DND-41 (cell line): ENCODE measurements at regions not wholly inside any gene's neighbourhood (a gene's known extent, or its start where the extent isn't known, plus 50 kb on each side); places are given as distances from the start of the nearest gene placed in this dataset.
"Not testable (repeated sequence)": the region's sequence is repeated elsewhere in the genome, so short reads cannot be mapped to it uniquely, and the experiment has no call there.

Source experiments
- ATAC-seq: fragments of 200-7000 bp; cut with Tn5 transposase; 3 replicates; pipeline ENCODE4 v1.9.1; 2021; ENCODE audit warnings: low read depth; ENCODE audit not compliant: insufficient read depth
- DNase-seq: peaks from one replicate; pipeline ENCODE4 v3.0.0-alpha.2; 2020
- H2AFZ ChIP-seq: 2 replicates; pipeline ENCODE4 v1.6.0; 2012; ENCODE audit warnings: low read depth, low read length
- H3K27ac ChIP-seq: 2 replicates; pipeline ENCODE4 v1.5.1; 2012; ENCODE audit warnings: low read length, inconsistent platforms
- H3K27me3 ChIP-seq: fragments of 200-600 bp; sonication (generic); 2 replicates; pipeline ENCODE4 v1.6.0; 2012; ENCODE audit warnings: low read length, mild to moderate bottlenecking, inconsistent platforms; ENCODE audit not compliant: insufficient read depth, poor library complexity
- H3K36me3 ChIP-seq: 2 replicates; pipeline ENCODE4 v1.5.1; 2012; ENCODE audit warnings: low read length, inconsistent platforms; ENCODE audit not compliant: insufficient read depth
- H3K4me1 ChIP-seq: 2 replicates; pipeline ENCODE4 v1.5.1; 2012; ENCODE audit warnings: mild to moderate bottlenecking, low read length; ENCODE audit not compliant: insufficient read depth
- H3K4me2 ChIP-seq: 2 replicates; pipeline ENCODE4 v1.6.0; 2012; ENCODE audit warnings: mild to moderate bottlenecking, moderate library complexity, low read length, inconsistent platforms; ENCODE audit not compliant: insufficient read depth
- H3K4me3 ChIP-seq, 2 experiments: fragments of 200-600 bp in 1 of 2; shearing (Covaris generic) in 1 of 2; 2 replicates each; pipeline ENCODE4 v1.5.1; 2012 to 2016; ENCODE audit warnings: inconsistent platforms in 2 of 2, low read length in 2 of 2, mild to moderate bottlenecking in 2 of 2, low read depth in 1 of 2, moderate library complexity in 1 of 2
- H3K79me2 ChIP-seq: 2 replicates; pipeline ENCODE4 v1.6.0; 2012; ENCODE audit warnings: low read length, inconsistent platforms; ENCODE audit not compliant: insufficient read depth
- H3K9ac ChIP-seq: 2 replicates; pipeline ENCODE4 v1.6.0; 2012; ENCODE audit warnings: low read depth, mild to moderate bottlenecking, inconsistent platforms, low read length, moderate library complexity
- H3K9me3 ChIP-seq: 2 replicates; pipeline ENCODE4 v1.5.1; 2012; ENCODE audit warnings: low read length, moderate library complexity, mild to moderate bottlenecking, inconsistent platforms; ENCODE audit not compliant: insufficient read depth, severe bottlenecking
- H4K20me1 ChIP-seq: 2 replicates; pipeline ENCODE4 v1.6.0; 2012; ENCODE audit warnings: low read length; ENCODE audit not compliant: insufficient read depth
- EZH2 ChIP-seq: IDR thresholded peaks from 3 replicates; pipeline ENCODE4 v1.6.1; 2012; ENCODE audit warnings: borderline replicate concordance, low read depth, mild to moderate bottlenecking, moderate library complexity, low read length, inconsistent platforms; ENCODE audit not compliant: severe bottlenecking
- TF ChIP-seq, protein P1 (sequence below): IDR thresholded peaks from 2 replicates; pipeline ENCODE4 v1.5.1; 2012; ENCODE audit warnings: borderline replicate concordance, low read length, moderate library complexity, mild to moderate bottlenecking; ENCODE audit not compliant: poor library complexity, severe bottlenecking; ENCODE audit errors: extremely low read depth

DNA sequence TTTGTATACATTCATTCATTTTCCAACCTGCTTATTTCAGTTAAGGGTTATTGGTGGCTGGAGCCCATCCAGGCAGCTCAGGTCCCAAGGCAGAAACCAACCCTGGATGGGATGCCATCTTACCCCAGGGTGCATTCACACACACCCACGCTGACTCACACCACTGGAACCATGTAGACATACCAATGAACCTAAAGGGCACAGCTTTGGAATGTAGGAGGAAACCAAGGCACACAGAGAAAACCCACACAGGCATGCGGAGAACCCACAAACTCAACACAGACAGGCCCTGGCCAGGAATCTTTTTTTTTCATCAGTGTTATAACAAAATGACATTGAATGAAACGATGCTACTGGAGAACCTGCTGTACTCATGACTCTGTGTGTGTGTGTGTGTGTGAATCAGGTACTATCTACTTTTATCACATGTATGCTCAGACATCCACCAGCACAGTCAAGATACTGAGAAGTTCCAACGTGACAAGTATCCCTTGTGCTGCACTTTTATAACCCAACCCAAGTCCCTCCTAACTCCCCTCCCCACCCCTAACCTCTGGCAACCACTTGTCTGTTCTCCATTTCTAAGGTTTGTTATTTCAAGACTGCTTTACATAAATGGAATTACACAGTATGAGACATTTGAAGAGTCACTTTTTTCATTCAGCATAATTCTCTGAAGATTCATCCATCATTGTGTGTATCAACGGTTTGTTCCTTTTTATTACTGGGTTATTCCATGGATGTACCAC is 286.8 kb upstream of the PLD5 start:
- H3K27me3 ChIP-seq, result no peaks in the 10 kb centered on the region

GRCh38 chr1:242806324-242806723 is 281.8 kb upstream of the PLD5 start:
- Histone ChIP-seq H3K9me3 (no peaks in the 10 kb centered on the region), H3K27me3 (no peaks in the 10 kb centered on the region)
- ATAC-seq, result no peak

More for the DNA sequence above, 286.8 kb upstream of the PLD5 start:
- H3K4me1 ChIP-seq, result no peaks in the 10 kb centered on the region
- H4K20me1 ChIP-seq, result no peaks in the 10 kb centered on the region
- H3K36me3 ChIP-seq, result no peaks in the 10 kb centered on the region
- no peak for DNase-seq
- no peaks in the 10 kb centered on the region for H3K9me3 ChIP-seq
- H3K79me2 ChIP-seq, result no peaks in the 10 kb centered on the region
- ATAC-seq, result no peak
- H3K27ac ChIP-seq, result no peak overlapping the region
- TF ChIP-seq, protein P1, sequence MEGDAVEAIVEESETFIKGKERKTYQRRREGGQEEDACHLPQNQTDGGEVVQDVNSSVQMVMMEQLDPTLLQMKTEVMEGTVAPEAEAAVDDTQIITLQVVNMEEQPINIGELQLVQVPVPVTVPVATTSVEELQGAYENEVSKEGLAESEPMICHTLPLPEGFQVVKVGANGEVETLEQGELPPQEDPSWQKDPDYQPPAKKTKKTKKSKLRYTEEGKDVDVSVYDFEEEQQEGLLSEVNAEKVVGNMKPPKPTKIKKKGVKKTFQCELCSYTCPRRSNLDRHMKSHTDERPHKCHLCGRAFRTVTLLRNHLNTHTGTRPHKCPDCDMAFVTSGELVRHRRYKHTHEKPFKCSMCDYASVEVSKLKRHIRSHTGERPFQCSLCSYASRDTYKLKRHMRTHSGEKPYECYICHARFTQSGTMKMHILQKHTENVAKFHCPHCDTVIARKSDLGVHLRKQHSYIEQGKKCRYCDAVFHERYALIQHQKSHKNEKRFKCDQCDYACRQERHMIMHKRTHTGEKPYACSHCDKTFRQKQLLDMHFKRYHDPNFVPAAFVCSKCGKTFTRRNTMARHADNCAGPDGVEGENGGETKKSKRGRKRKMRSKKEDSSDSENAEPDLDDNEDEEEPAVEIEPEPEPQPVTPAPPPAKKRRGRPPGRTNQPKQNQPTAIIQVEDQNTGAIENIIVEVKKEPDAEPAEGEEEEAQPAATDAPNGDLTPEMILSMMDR, result no peak
- TF ChIP-seq EZH2, result no peak
- no peak overlapping the region for H2AFZ ChIP-seq
- no peak overlapping the region for H3K4me3 ChIP-seq
- no peak overlapping the region for H3K9ac ChIP-seq
- no peak overlapping the region for H3K4me2 ChIP-seq

DNA sequence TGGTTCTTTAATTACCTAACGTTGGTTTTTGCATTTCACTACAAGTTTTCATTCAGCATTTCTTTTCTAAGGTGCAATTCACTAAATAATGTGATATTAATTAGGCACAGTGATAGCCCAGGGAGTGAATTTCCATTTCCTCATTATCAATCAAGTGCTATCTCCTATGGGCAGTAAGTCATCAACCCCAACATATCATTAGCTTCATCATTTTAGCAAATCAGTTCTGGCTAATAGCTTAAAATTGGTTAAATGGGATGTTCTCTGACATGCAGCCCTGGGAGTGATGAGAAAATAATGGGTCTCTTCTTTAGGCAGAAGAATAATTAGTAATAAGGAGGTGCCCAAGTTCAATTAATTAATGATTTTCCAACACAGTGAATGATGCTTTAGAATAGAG is 280.9 kb upstream of the PLD5 start:
- H4K20me1 ChIP-seq, H3K9me3 ChIP-seq, H3K36me3 ChIP-seq, H3K4me2 ChIP-seq, H3K4me1 ChIP-seq, ATAC-seq, H3K27me3 ChIP-seq, H2AFZ ChIP-seq, DNase-seq, H3K27ac ChIP-seq, H3K4me3 ChIP-seq, H3K9ac ChIP-seq, H3K79me2 ChIP-seq: not testable (repeated sequence)

More at GRCh38 chr1:242806324-242806723, 281.8 kb upstream of the PLD5 start:
- H3K4me2 ChIP-seq, result no peak overlapping the region
- H2AFZ ChIP-seq, result no peak overlapping the region
- no peak for DNase-seq
- TF ChIP-seq, protein P1, result no peak
- no peak for TF ChIP-seq EZH2
- H3K79me2 ChIP-seq, result no peaks in the 10 kb centered on the region
- H3K36me3 ChIP-seq, result no peaks in the 10 kb centered on the region
- no peaks in the 10 kb centered on the region for H4K20me1 ChIP-seq
- H3K4me3 ChIP-seq, result no peak overlapping the region
- H3K9ac ChIP-seq, result no peak overlapping the region
- H3K27ac ChIP-seq, result no peak overlapping the region
- H3K4me1 ChIP-seq, result no peaks in the 10 kb centered on the region

GRCh38 chr1:242802973-242803372 is 278.5 kb upstream of the PLD5 start:
- no peaks in the 10 kb centered on the region for H4K20me1 ChIP-seq
- ATAC-seq (no peak), DNase-seq (no peak)
- no peak for TF ChIP-seq EZH2
- TF ChIP-seq, protein P1, result no peak
- H3K4me3 ChIP-seq, result no peak overlapping the region
- H3K27me3 ChIP-seq, result no peaks in the 10 kb centered on the region
- no peak overlapping the region for H3K27ac ChIP-seq
- no peaks in the 10 kb centered on the region for H3K79me2 ChIP-seq
- H3K36me3 ChIP-seq, result no peaks in the 10 kb centered on the region
- no peaks in the 10 kb centered on the region for H3K9me3 ChIP-seq
- no peak overlapping the region for H3K9ac ChIP-seq
- H2AFZ ChIP-seq, result no peak overlapping the region
- H3K4me2 ChIP-seq, result no peak overlapping the region
- no peaks in the 10 kb centered on the region for H3K4me1 ChIP-seq
